Prostate gland (tissue), 2 donors: ENCODE measurements at regions not wholly inside any gene's neighbourhood (a gene's known extent, or its start where the extent isn't known, plus 50 kb on each side); places are given as distances from the start of the nearest gene placed in this dataset.

Source experiments
- CTCF ChIP-seq, 4 experiments: fragments of 200-600 bp in 2 of 4; fragments of 450-650 bp in 2 of 4; sonication (generic) in 2 of 4; IDR thresholded peaks; 1 replicate in 3 of 4; 2 replicates in 1 of 4; pipeline ENCODE4 v1.5.1; 2016 to 2019; ENCODE audit warnings: antibody characterized with exemption in 4 of 4, mild to moderate bottlenecking in 2 of 4, moderate library complexity in 2 of 4
- POLR2A ChIP-seq: fragments of 450-650 bp; IDR thresholded peaks from one replicate; pipeline ENCODE4 v1.6.1; 2016; ENCODE audit warnings: antibody characterized with exemption, mild to moderate bottlenecking

GRCh38 chr6:946546-946945, 253.6 kb upstream of the EXOC2 start:
- TF ChIP-seq CTCF (IDR thresholded peaks at IDR 0.05) (no peak), POLR2A (no peak)
